GM19351 (cell line): ENCODE measurements at regions not wholly inside any gene's neighbourhood (a gene's known extent, or its start where the extent isn't known, plus 50 kb on each side); places are given as distances from the start of the nearest gene placed in this dataset.

Experiments used
- ATAC-seq: cut with Tn5 transposase; IDR thresholded peaks from one replicate; pipeline ENCODE4 v1.9.1; 2021; ENCODE audit warnings: mild to moderate bottlenecking, moderate library complexity; ENCODE audit not compliant: unreplicated experiment

- ATAC-seq: no peak
Observed at GRCh38 chr9:29838491-29839020, 2265.3 kb upstream of the C9orf72 start.

- ATAC-seq: no peak
Observed at GRCh38 chr9:29844251-29844650, 2271.0 kb upstream of the C9orf72 start.

GRCh38 chr9:29850664-29851063, 2277.4 kb upstream of the C9orf72 start:
- no peak for ATAC-seq

GRCh38 chr9:29861803-29862202, 2288.5 kb upstream of the C9orf72 start:
- no peak for ATAC-seq

- no peak for ATAC-seq
Observed at GRCh38 chr9:29865764-29866313, 2292.6 kb upstream of the C9orf72 start.

GRCh38 chr9:29866556-29866955, 2293.3 kb upstream of the C9orf72 start:
- no peak for ATAC-seq

- ATAC-seq: no peak
Observed at GRCh38 chr9:29873579-29873978, 2300.3 kb upstream of the C9orf72 start.

GRCh38 chr9:29875547-29875946, 2302.3 kb upstream of the C9orf72 start:
- ATAC-seq: no peak

- ATAC-seq: no peak
Observed at GRCh38 chr9:29882767-29883166, 2309.5 kb upstream of the C9orf72 start.

- ATAC-seq: no peak
Observed at GRCh38 chr9:29906065-29906464, 2332.8 kb upstream of the C9orf72 start.

- ATAC-seq: no peak
Observed at GRCh38 chr9:29928072-29928471, 2354.8 kb upstream of the C9orf72 start.

- no peak for ATAC-seq
Observed at GRCh38 chr9:29939559-29939958, 2366.3 kb upstream of the C9orf72 start.

GRCh38 chr9:29945012-29945411, 2371.7 kb upstream of the C9orf72 start:
- no peak for ATAC-seq

- no peak for ATAC-seq
Observed at GRCh38 chr9:29958469-29958868, 2385.2 kb upstream of the C9orf72 start.

- no peak for ATAC-seq
Observed at GRCh38 chr9:29965834-29966233, 2392.6 kb upstream of the C9orf72 start.

GRCh38 chr9:29966247-29966646, 2393.0 kb upstream of the C9orf72 start:
- no peak for ATAC-seq

- ATAC-seq: no peak
Observed at GRCh38 chr9:29968831-29969230, 2395.6 kb upstream of the C9orf72 start.

- ATAC-seq: no peak
Observed at GRCh38 chr9:29969408-29969807, 2396.1 kb upstream of the C9orf72 start.

GRCh38 chr9:29969856-29970647, 2396.8 kb upstream of the C9orf72 start:
- no peak for ATAC-seq

GRCh38 chr9:29974197-29974596, 2400.9 kb upstream of the C9orf72 start:
- no peak for ATAC-seq

GRCh38 chr9:29976981-29977380, 2403.7 kb upstream of the C9orf72 start:
- no peak for ATAC-seq

GRCh38 chr9:29981013-29981412, 2403.4 kb upstream of the ACO1 start:
- no peak for ATAC-seq
